KMS-11 (cell line): ENCODE measurements at regions not wholly inside any gene's neighbourhood (a gene's known extent, or its start where the extent isn't known, plus 50 kb on each side); places are given as distances from the start of the nearest gene placed in this dataset.

Source experiments
- H2AFZ ChIP-seq: fragments of 200-600 bp; sonication (generic); 2 replicates; pipeline ENCODE4 v1.6.1; 2016; ENCODE audit warnings: antibody characterized with exemption, mixed run types, low read depth
- H3K27ac ChIP-seq: fragments of 200-600 bp; sonication (generic); 2 replicates; pipeline ENCODE4 v1.6.1; 2016; ENCODE audit warnings: mild to moderate bottlenecking, mixed run types
- H3K27me3 ChIP-seq: fragments of 200-600 bp; sonication (generic); 2 replicates; pipeline ENCODE4 v1.6.1; 2017; ENCODE audit warnings: mild to moderate bottlenecking, low read depth, mixed run types, moderate library complexity; ENCODE audit not compliant: insufficient read depth
- H3K36me3 ChIP-seq: fragments of 200-600 bp; sonication (generic); 2 replicates; pipeline ENCODE4 v1.6.1; 2017; ENCODE audit warnings: mild to moderate bottlenecking, mixed run types; ENCODE audit not compliant: insufficient read depth
- H3K4me1 ChIP-seq: fragments of 200-600 bp; sonication (generic); 2 replicates; pipeline ENCODE4 v1.6.1; 2016; ENCODE audit warnings: mild to moderate bottlenecking, low read depth, mixed run types; ENCODE audit not compliant: poor library complexity, severe bottlenecking
- H3K4me2 ChIP-seq: fragments of 200-600 bp; sonication (generic); 2 replicates; pipeline ENCODE4 v1.7.0; 2016; ENCODE audit warnings: mild to moderate bottlenecking, mixed run types
- H3K4me3 ChIP-seq: fragments of 200-600 bp; sonication (generic); IDR thresholded peaks from 2 replicates; pipeline ENCODE4 v1.6.1; 2017; ENCODE audit warnings: low read depth, low read length, mixed read lengths; ENCODE audit not compliant: insufficient read depth
- H3K79me2 ChIP-seq: fragments of 200-600 bp; sonication (generic); 2 replicates; pipeline ENCODE4 v1.6.1; 2016; ENCODE audit warnings: low read depth, mixed run types; ENCODE audit not compliant: insufficient read depth
- H3K9ac ChIP-seq: fragments of 200-600 bp; sonication (generic); 2 replicates; pipeline ENCODE4 v1.6.1; 2016; ENCODE audit warnings: mild to moderate bottlenecking, mixed run types
- H4K20me1 ChIP-seq: fragments of 200-600 bp; sonication (generic); 2 replicates; pipeline ENCODE4 v1.6.1; 2016; ENCODE audit warnings: mild to moderate bottlenecking, mixed run types; ENCODE audit not compliant: insufficient read depth
- CTCF ChIP-seq: fragments of 200-600 bp; sonication (generic); conservative IDR thresholded peaks from 2 replicates; pipeline ENCODE4 v1.6.1; 2017; ENCODE audit warnings: low read depth, mild to moderate bottlenecking, antibody characterized with exemption, low read length, moderate library complexity, mixed read lengths

- no peaks in the 10 kb centered on the region for H3K4me1 ChIP-seq
- no peak overlapping the region for H3K9ac ChIP-seq
- H3K79me2 ChIP-seq: no peaks in the 10 kb centered on the region
- no peak overlapping the region for H3K4me2 ChIP-seq
- no peak for TF ChIP-seq CTCF
- no peaks in the 10 kb centered on the region for H4K20me1 ChIP-seq
- no peaks in the 10 kb centered on the region for H3K27me3 ChIP-seq
- no peak overlapping the region for H3K4me3 ChIP-seq
- H3K36me3 ChIP-seq: no peaks in the 10 kb centered on the region
- no peak overlapping the region for H3K27ac ChIP-seq
- no peak overlapping the region for H2AFZ ChIP-seq
These were observed 56.0 kb upstream of the CTXND1 start for GRCh38 chr15:80308002-80308401.

DNA sequence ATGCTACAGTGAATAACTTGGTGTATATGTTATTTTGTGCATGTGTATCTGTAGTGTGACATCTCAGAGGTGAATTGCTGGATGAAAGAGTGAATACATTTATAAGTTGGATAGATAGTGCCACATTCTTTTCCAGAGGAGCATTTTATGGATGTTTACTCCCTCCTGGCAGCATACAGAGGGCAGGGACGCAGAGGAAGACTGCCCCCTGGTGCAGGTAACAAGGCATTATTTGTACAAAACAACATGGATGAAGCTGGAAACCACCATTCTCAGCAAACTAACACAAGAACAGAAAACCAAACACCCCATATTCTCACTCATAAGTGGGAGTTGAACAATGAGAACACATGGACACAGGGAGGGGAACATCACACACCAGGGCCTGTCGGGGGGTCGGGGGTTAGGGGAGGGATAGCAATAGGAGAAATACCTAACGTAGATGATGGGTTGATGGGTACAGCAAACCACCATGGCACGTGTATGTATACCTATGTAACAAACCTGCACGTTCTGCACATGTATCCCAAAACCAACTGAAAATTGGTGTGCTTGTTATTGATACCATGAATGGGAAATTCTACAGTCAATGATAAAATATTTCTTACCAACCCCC is 57.9 kb upstream of the CTXND1 start:
- Histone ChIP-seq H3K27me3 (no peaks in the 10 kb centered on the region), H4K20me1 (no peaks in the 10 kb centered on the region), H3K4me2 (no peak overlapping the region), H2AFZ (no peak overlapping the region), H3K36me3 (no peaks in the 10 kb centered on the region), H3K27ac (no peak overlapping the region), H3K9ac (no peak overlapping the region), H3K79me2 (no peaks in the 10 kb centered on the region), H3K4me3 (no peak overlapping the region), H3K4me1 (no peaks in the 10 kb centered on the region)
- TF ChIP-seq CTCF: peak; percentile 40

GRCh38 chr15:80310776-80311175 is 58.8 kb upstream of the CTXND1 start:
- H3K9ac ChIP-seq: no peak overlapping the region
- no peaks in the 10 kb centered on the region for H4K20me1 ChIP-seq
- H3K36me3 ChIP-seq: no peaks in the 10 kb centered on the region
- TF ChIP-seq CTCF: no peak
- H2AFZ ChIP-seq: no peak overlapping the region
- no peak overlapping the region for H3K27ac ChIP-seq
- no peaks in the 10 kb centered on the region for H3K27me3 ChIP-seq
- H3K4me2 ChIP-seq: no peak overlapping the region
- H3K4me1 ChIP-seq: no peaks in the 10 kb centered on the region
- no peaks in the 10 kb centered on the region for H3K79me2 ChIP-seq
- no peak overlapping the region for H3K4me3 ChIP-seq

GRCh38 chr15:80315289-80315987 is 63.4 kb upstream of the CTXND1 start:
- H2AFZ ChIP-seq: no peak overlapping the region
- H3K36me3 ChIP-seq: no peaks in the 10 kb centered on the region
- H3K27me3 ChIP-seq: no peaks in the 10 kb centered on the region
- no peak for TF ChIP-seq CTCF
- no peaks in the 10 kb centered on the region for H3K79me2 ChIP-seq
- no peak overlapping the region for H3K4me2 ChIP-seq
- no peak overlapping the region for H3K27ac ChIP-seq
- no peak overlapping the region for H3K4me3 ChIP-seq
- H3K4me1 ChIP-seq: no peaks in the 10 kb centered on the region
- H3K9ac ChIP-seq: no peak overlapping the region
- no peaks in the 10 kb centered on the region for H4K20me1 ChIP-seq
